Left lung (tissue), 4 donors: ENCODE measurements at regions not wholly inside any gene's neighbourhood (a gene's known extent, or its start where the extent isn't known, plus 50 kb on each side); places are given as distances from the start of the nearest gene placed in this dataset.

Experiments used
- ATAC-seq: fragments of 200-7000 bp; cut with Tn5 transposase; one replicate; pipeline ENCODE4 v1.9.1; 2020; ENCODE audit warnings: moderate library complexity
- DNase-seq, 4 donors: peaks; one replicate each; pipeline ENCODE4 v3.0.0-alpha.2; 2013 to 2020
- H3K27ac ChIP-seq, 2 donors: fragments of 200-600 bp; sonication (generic) in 1 of 2; one replicate each; pipeline versions ENCODE4 v1.5.0 to v1.8.0; 2020 to 2021
- H3K27me3 ChIP-seq, 2 donors: fragments of 200-600 bp; sonication (generic) in 1 of 2; one replicate each; pipeline versions ENCODE4 v1.5.0 to v1.8.0; 2020 to 2021
- H3K36me3 ChIP-seq, 2 donors: fragments of 200-600 bp; sonication (generic) in 1 of 2; one replicate each; pipeline versions ENCODE4 v1.5.0 to v1.8.0; 2020 to 2021
- H3K4me1 ChIP-seq, 2 donors: fragments of 200-600 bp; one replicate each; pipeline ENCODE4 v1.8.0; 2021
- H3K4me3 ChIP-seq, 2 donors: fragments of 200-600 bp; sonication (generic) in 1 of 2; one replicate each; pipeline versions ENCODE4 v1.5.0 to v1.8.0; 2020 to 2021; ENCODE audit warnings: mild to moderate bottlenecking in 1 of 2
- H3K9me3 ChIP-seq, 2 donors: fragments of 200-600 bp; sonication (generic) in 1 of 2; one replicate each; pipeline versions ENCODE4 v1.5.0 to v1.8.0; 2020 to 2021
- CTCF ChIP-seq, 2 donors: fragments of 200-600 bp; sonication (generic) in 1 of 2; IDR thresholded peaks; one replicate each; pipeline versions ENCODE4 v1.5.0 to v1.8.0; 2021; ENCODE audit warnings: antibody characterized with exemption in 2 of 2
- intact Hi-C, 2 donors: fragments of 100-400 bp; cut with DNase I; formaldehyde crosslinking; loops; one replicate each; pipeline versions ENCODE4 v1.11.2 to v1.14.2; 2022
- donor health status: DM: no; HTN: yes; CAD: no.
- donor health status: DM: no; HTN: no; CAD: no.

GRCh38 chr14:104363891-104364760 lies 215.4 kb upstream of the C14orf180 start:
- peaks cover 0 to 42% of the 10 kb centered on the region in 2 donors for H3K27me3 ChIP-seq
- ATAC-seq (no peak), DNase-seq (peak in 2 of 4 donors; percentile 13 to 54)
- intact Hi-C loops, result no loop called here
- no peak for TF ChIP-seq CTCF (IDR thresholded peaks at IDR 0.05)
- H3K4me1 ChIP-seq, result no peaks in the 10 kb centered on the region
- H3K27ac ChIP-seq, result no peak overlapping the region
- no peak overlapping the region for H3K4me3 ChIP-seq
- no peaks in the 10 kb centered on the region for H3K36me3 ChIP-seq
- H3K9me3 ChIP-seq, result no peaks in the 10 kb centered on the region

GRCh38 chr14:104364830-104365229 lies 214.7 kb upstream of the C14orf180 start:
- intact Hi-C loops, result no loop called here
- no peak overlapping the region for H3K27ac ChIP-seq
- DNase-seq, result peak in 1 of 4 donors; percentile 36

GRCh38 chr14:104366931-104367865 lies 212.4 kb upstream of the C14orf180 start:
- Histone ChIP-seq H3K36me3 (no peaks in the 10 kb centered on the region), H3K4me3 (no peak overlapping the region), H3K27me3 (peaks cover 0 to 52% of the 10 kb centered on the region in 2 donors), H3K9me3 (no peaks in the 10 kb centered on the region), H3K27ac (no peak overlapping the region), H3K4me1 (no peaks in the 10 kb centered on the region)
- DNase-seq, result peak in 1 of 4 donors; percentile 62
- intact Hi-C loops, result no loop called here
- ATAC-seq, result no peak
- TF ChIP-seq CTCF (IDR thresholded peaks at IDR 0.05), result no peak

More at GRCh38 chr14:104364830-104365229, 214.7 kb upstream of the C14orf180 start:
- no peaks in the 10 kb centered on the region for H3K36me3 ChIP-seq
- H3K4me1 ChIP-seq, result no peaks in the 10 kb centered on the region
- no peak overlapping the region for H3K4me3 ChIP-seq
- TF ChIP-seq CTCF (IDR thresholded peaks at IDR 0.05), result no peak
- no peak for ATAC-seq
- H3K9me3 ChIP-seq, result no peaks in the 10 kb centered on the region
- peaks cover 0 to 49% of the 10 kb centered on the region in 2 donors for H3K27me3 ChIP-seq

GRCh38 chr14:104367866-104368750 lies 211.5 kb upstream of the C14orf180 start:
- Histone ChIP-seq H3K9me3 (no peaks in the 10 kb centered on the region), H3K36me3 (no peaks in the 10 kb centered on the region), H3K4me1 (no peaks in the 10 kb centered on the region), H3K27ac (no peak overlapping the region), H3K4me3 (no peak overlapping the region), H3K27me3 (peaks cover 0 to 50% of the 10 kb centered on the region in 2 donors)
- ATAC-seq (no peak), DNase-seq (peak in 1 of 4 donors; percentile 62)
- no peak for TF ChIP-seq CTCF (IDR thresholded peaks at IDR 0.05)
- intact Hi-C loops, result no loop called here
